ENCODE measurements at regions not wholly inside any gene's neighbourhood (a gene's known extent, or its start where the extent isn't known, plus 50 kb on each side); places are given as distances from the start of the nearest gene placed in this dataset.
"Not testable (repeated sequence)": the region's sequence is repeated elsewhere in the genome, so short reads cannot be mapped to it uniquely, and the experiment has no call there.

DNA sequence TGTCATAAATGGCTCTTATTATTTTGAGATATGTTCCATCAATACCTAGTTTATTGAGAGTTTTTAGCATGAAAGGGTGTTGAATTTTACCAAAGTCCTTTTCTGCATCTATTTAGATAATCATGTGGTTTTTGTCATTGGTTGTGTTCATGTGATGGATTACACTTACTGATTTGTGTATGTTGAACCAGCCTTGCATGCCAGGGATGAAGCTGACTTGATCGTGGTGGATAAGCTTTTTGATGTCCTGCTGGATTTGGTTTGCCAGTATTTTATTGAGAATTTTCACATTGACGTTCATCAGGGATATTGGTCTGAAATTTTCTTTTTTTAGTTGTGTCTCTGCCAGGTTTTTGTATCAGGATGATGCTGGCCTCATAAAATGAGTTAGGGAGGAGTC, 58.5 kb upstream of the CDK6 start:
- TF ChIP-seq, protein P1, sequence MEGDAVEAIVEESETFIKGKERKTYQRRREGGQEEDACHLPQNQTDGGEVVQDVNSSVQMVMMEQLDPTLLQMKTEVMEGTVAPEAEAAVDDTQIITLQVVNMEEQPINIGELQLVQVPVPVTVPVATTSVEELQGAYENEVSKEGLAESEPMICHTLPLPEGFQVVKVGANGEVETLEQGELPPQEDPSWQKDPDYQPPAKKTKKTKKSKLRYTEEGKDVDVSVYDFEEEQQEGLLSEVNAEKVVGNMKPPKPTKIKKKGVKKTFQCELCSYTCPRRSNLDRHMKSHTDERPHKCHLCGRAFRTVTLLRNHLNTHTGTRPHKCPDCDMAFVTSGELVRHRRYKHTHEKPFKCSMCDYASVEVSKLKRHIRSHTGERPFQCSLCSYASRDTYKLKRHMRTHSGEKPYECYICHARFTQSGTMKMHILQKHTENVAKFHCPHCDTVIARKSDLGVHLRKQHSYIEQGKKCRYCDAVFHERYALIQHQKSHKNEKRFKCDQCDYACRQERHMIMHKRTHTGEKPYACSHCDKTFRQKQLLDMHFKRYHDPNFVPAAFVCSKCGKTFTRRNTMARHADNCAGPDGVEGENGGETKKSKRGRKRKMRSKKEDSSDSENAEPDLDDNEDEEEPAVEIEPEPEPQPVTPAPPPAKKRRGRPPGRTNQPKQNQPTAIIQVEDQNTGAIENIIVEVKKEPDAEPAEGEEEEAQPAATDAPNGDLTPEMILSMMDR (conservative IDR thresholded peaks at IDR 0.05; ENCODE audit: low read depth, low read length), result not testable (repeated sequence)
- not testable (repeated sequence) for TF ChIP-seq EZH2phosphoT487 (IDR thresholded peaks at IDR 0.05; ENCODE audit: borderline replicate concordance, low read length); EZH2 (IDR thresholded peaks at IDR 0.05; ENCODE audit: low read length, unreplicated experiment)
